ENCODE measurements at regions not wholly inside any gene's neighbourhood (a gene's known extent, or its start where the extent isn't known, plus 50 kb on each side); places are given as distances from the start of the nearest gene placed in this dataset.

GRCh38 chr18:61079714-61080113 lies 253.5 kb upstream of the CDH20 start:
- no peak for DNase-seq

- no peak for DNase-seq
Observed at GRCh38 chr18:61080954-61081528, 252.2 kb upstream of the CDH20 start.

GRCh38 chr18:61082976-61083630 lies 250.1 kb upstream of the CDH20 start:
- DNase-seq, result no peak

- DNase-seq, result no peak
Observed at GRCh38 chr18:61085036-61085435, 248.2 kb upstream of the CDH20 start.

- DNase-seq, result no peak
Observed at GRCh38 chr18:61085761-61086160, 247.5 kb upstream of the CDH20 start.

GRCh38 chr18:61086657-61087056 lies 246.6 kb upstream of the CDH20 start:
- peak in 10 of 58 donors; percentile 1 to 22 (median 4) for DNase-seq

- DNase-seq, result no peak
Observed at GRCh38 chr18:61091379-61091778, 241.9 kb upstream of the CDH20 start.

GRCh38 chr18:61093965-61094364 lies 239.3 kb upstream of the CDH20 start:
- DNase-seq, result no peak

GRCh38 chr18:61096226-61096625 lies 237.0 kb upstream of the CDH20 start:
- no peak for DNase-seq

GRCh38 chr18:61107113-61107512 lies 226.1 kb upstream of the CDH20 start:
- DNase-seq, result no peak

GRCh38 chr18:61108706-61109105 lies 224.5 kb upstream of the CDH20 start:
- no peak for DNase-seq

GRCh38 chr18:61123309-61123708 lies 209.9 kb upstream of the CDH20 start:
- DNase-seq, result no peak

GRCh38 chr18:61127714-61128467 lies 205.3 kb upstream of the CDH20 start:
- peak in 1 of 58 donors; percentile 5 for DNase-seq

GRCh38 chr18:61129001-61129400 lies 204.2 kb upstream of the CDH20 start:
- no peak for DNase-seq

- DNase-seq, result no peak
Observed at GRCh38 chr18:61132031-61132430, 201.2 kb upstream of the CDH20 start.

- DNase-seq, result no peak
Observed at GRCh38 chr18:61133783-61134182, 199.4 kb upstream of the CDH20 start.

- no peak for DNase-seq
Observed at GRCh38 chr18:61136711-61137251, 196.4 kb upstream of the CDH20 start.

GRCh38 chr18:61141691-61142090 lies 191.5 kb upstream of the CDH20 start:
- no peak for DNase-seq

- DNase-seq, result no peak
Observed at GRCh38 chr18:61148322-61148721, 184.9 kb upstream of the CDH20 start.

GRCh38 chr18:61149786-61150185 lies 183.4 kb upstream of the CDH20 start:
- DNase-seq, result no peak

GRCh38 chr18:61153571-61153970 lies 179.7 kb upstream of the CDH20 start:
- no peak for DNase-seq

GRCh38 chr18:61154866-61155265 lies 178.4 kb upstream of the CDH20 start:
- no peak for DNase-seq

Measured in anterior cingulate cortex (tissue), 58 donors.